ENCODE measurements at regions not wholly inside any gene's neighbourhood (a gene's known extent, or its start where the extent isn't known, plus 50 kb on each side); places are given as distances from the start of the nearest gene placed in this dataset.

GRCh38 chr21:19011451-19011850 lies 607.9 kb upstream of the TMPRSS15 start:
- Mint-ChIP-seq H3K9me3 (peaks cover 4% of the 10 kb centered on the region), H3K36me3 (no peaks in the 10 kb centered on the region), H3K27me3 (ENCODE audit: low read depth) (no peaks in the 10 kb centered on the region), H3K4me3 (no peak overlapping the region), H3K27ac (no peak overlapping the region), H3K4me1 (peaks cover 8% of the 10 kb centered on the region)
- no peak for TF ChIP-seq CTCF (IDR thresholded peaks at IDR 0.05; ENCODE audit: unreplicated experiment)
- no peak for DNase-seq (ENCODE audit: low spot score in 2 of 2, unreplicated experiment in 2 of 2)

GRCh38 chr21:19013916-19014315 lies 610.3 kb upstream of the TMPRSS15 start:
- Mint-ChIP-seq H3K27me3 (ENCODE audit: low read depth) (no peaks in the 10 kb centered on the region), H3K4me3 (no peak overlapping the region), H3K4me1 (no peaks in the 10 kb centered on the region), H3K27ac (no peak overlapping the region), H3K36me3 (no peaks in the 10 kb centered on the region), H3K9me3 (no peaks in the 10 kb centered on the region)
- DNase-seq (ENCODE audit: low spot score in 2 of 2, unreplicated experiment in 2 of 2) = no peak
- TF ChIP-seq CTCF (IDR thresholded peaks at IDR 0.05; ENCODE audit: unreplicated experiment) = no peak

GRCh38 chr21:19018529-19018928 lies 614.9 kb upstream of the TMPRSS15 start:
- Mint-ChIP-seq H3K36me3 (no peaks in the 10 kb centered on the region), H3K27me3 (ENCODE audit: low read depth) (no peaks in the 10 kb centered on the region), H3K9me3 (no peaks in the 10 kb centered on the region), H3K4me3 (no peak overlapping the region), H3K4me1 (no peaks in the 10 kb centered on the region), H3K27ac (no peak overlapping the region)
- no peak for DNase-seq (ENCODE audit: low spot score in 2 of 2, unreplicated experiment in 2 of 2)
- TF ChIP-seq CTCF (IDR thresholded peaks at IDR 0.05; ENCODE audit: unreplicated experiment) = no peak

- no peaks in the 10 kb centered on the region for H3K27me3 Mint-ChIP-seq (ENCODE audit: low read depth)
- DNase-seq (ENCODE audit: low spot score in 2 of 2, unreplicated experiment in 2 of 2) = no peak
- no peak overlapping the region for H3K27ac Mint-ChIP-seq
- H3K36me3 Mint-ChIP-seq = no peaks in the 10 kb centered on the region
- no peaks in the 10 kb centered on the region for H3K9me3 Mint-ChIP-seq
- no peak overlapping the region for H3K4me3 Mint-ChIP-seq
- no peaks in the 10 kb centered on the region for H3K4me1 Mint-ChIP-seq
- no peak for TF ChIP-seq CTCF (IDR thresholded peaks at IDR 0.05; ENCODE audit: unreplicated experiment)
Measured at GRCh38 chr21:19022978-19023377, 619.4 kb upstream of the TMPRSS15 start.

GRCh38 chr21:19026911-19027310 lies 623.3 kb upstream of the TMPRSS15 start:
- Mint-ChIP-seq H3K27ac (no peak overlapping the region), H3K4me1 (no peaks in the 10 kb centered on the region), H3K9me3 (no peaks in the 10 kb centered on the region), H3K4me3 (no peak overlapping the region), H3K36me3 (no peaks in the 10 kb centered on the region), H3K27me3 (ENCODE audit: low read depth) (peaks cover 5% of the 10 kb centered on the region)
- no peak for DNase-seq (ENCODE audit: low spot score in 2 of 2, unreplicated experiment in 2 of 2)
- no peak for TF ChIP-seq CTCF (IDR thresholded peaks at IDR 0.05; ENCODE audit: unreplicated experiment)

GRCh38 chr21:19029816-19030215 lies 626.2 kb upstream of the TMPRSS15 start:
- Mint-ChIP-seq H3K4me3 (no peak overlapping the region), H3K4me1 (peaks cover 19% of the 10 kb centered on the region), H3K9me3 (no peaks in the 10 kb centered on the region), H3K36me3 (no peaks in the 10 kb centered on the region), H3K27me3 (ENCODE audit: low read depth) (peaks cover 5% of the 10 kb centered on the region), H3K27ac (no peak overlapping the region)
- TF ChIP-seq CTCF (IDR thresholded peaks at IDR 0.05; ENCODE audit: unreplicated experiment) = no peak
- no peak for DNase-seq (ENCODE audit: low spot score in 2 of 2, unreplicated experiment in 2 of 2)

All from mesothelial cell of epicardium (in vitro differentiated cells).